ENCODE measurements at regions not wholly inside any gene's neighbourhood (a gene's known extent, or its start where the extent isn't known, plus 50 kb on each side); places are given as distances from the start of the nearest gene placed in this dataset.
A peak's percentile ranks its signal among the peaks of the same experiment; 100 is the strongest.

- no peaks in the 10 kb centered on the region for H3K9me3 ChIP-seq (ENCODE audit: severe bottlenecking)
- no peaks in the 10 kb centered on the region for H3K27me3 ChIP-seq (ENCODE audit: insufficient read depth, low read depth, severe bottlenecking)
- H3K36me3 ChIP-seq, result no peaks in the 10 kb centered on the region
- H3K4me3 ChIP-seq (ENCODE audit: low read depth, low read length), result no peak overlapping the region
- no peak overlapping the region for H3K27ac ChIP-seq
- TF ChIP-seq, protein P1, sequence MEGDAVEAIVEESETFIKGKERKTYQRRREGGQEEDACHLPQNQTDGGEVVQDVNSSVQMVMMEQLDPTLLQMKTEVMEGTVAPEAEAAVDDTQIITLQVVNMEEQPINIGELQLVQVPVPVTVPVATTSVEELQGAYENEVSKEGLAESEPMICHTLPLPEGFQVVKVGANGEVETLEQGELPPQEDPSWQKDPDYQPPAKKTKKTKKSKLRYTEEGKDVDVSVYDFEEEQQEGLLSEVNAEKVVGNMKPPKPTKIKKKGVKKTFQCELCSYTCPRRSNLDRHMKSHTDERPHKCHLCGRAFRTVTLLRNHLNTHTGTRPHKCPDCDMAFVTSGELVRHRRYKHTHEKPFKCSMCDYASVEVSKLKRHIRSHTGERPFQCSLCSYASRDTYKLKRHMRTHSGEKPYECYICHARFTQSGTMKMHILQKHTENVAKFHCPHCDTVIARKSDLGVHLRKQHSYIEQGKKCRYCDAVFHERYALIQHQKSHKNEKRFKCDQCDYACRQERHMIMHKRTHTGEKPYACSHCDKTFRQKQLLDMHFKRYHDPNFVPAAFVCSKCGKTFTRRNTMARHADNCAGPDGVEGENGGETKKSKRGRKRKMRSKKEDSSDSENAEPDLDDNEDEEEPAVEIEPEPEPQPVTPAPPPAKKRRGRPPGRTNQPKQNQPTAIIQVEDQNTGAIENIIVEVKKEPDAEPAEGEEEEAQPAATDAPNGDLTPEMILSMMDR (IDR thresholded peaks at IDR 0.05; ENCODE audit: low read depth, low read length), result no peak
- DNase-seq, result no peak
These were observed 57.8 kb upstream of the OTOS start for GRCh38 chr2:240198226-240198625.

GRCh38 chr2:240199133-240199870 is 58.8 kb upstream of the OTOS start:
- peak; percentile 2 for DNase-seq
- H3K9me3 ChIP-seq (ENCODE audit: severe bottlenecking), result no peaks in the 10 kb centered on the region
- H3K4me3 ChIP-seq (ENCODE audit: low read depth, low read length), result no peak overlapping the region
- H3K36me3 ChIP-seq, result no peaks in the 10 kb centered on the region
- TF ChIP-seq, protein P1 (IDR thresholded peaks at IDR 0.05; ENCODE audit: low read depth, low read length), result no peak
- no peak overlapping the region for H3K27ac ChIP-seq
- no peaks in the 10 kb centered on the region for H3K27me3 ChIP-seq (ENCODE audit: insufficient read depth, low read depth, severe bottlenecking)

- DNase-seq, result peak; percentile 30
- H3K27me3 ChIP-seq (ENCODE audit: insufficient read depth, low read depth, severe bottlenecking), result no peaks in the 10 kb centered on the region
- TF ChIP-seq, protein P1 (IDR thresholded peaks at IDR 0.05; ENCODE audit: low read depth, low read length), result no peak
- H3K4me3 ChIP-seq (ENCODE audit: low read depth, low read length), result no peak overlapping the region
- no peaks in the 10 kb centered on the region for H3K36me3 ChIP-seq
- no peaks in the 10 kb centered on the region for H3K9me3 ChIP-seq (ENCODE audit: severe bottlenecking)
- no peak overlapping the region for H3K27ac ChIP-seq
These were observed 60.0 kb upstream of the OTOS start for GRCh38 chr2:240200230-240201051.

GRCh38 chr2:240201866-240202265 is 61.4 kb upstream of the OTOS start:
- Histone ChIP-seq H3K36me3 (no peaks in the 10 kb centered on the region), H3K4me3 (ENCODE audit: low read depth, low read length) (no peak overlapping the region), H3K27ac (no peak overlapping the region), H3K9me3 (ENCODE audit: severe bottlenecking) (no peaks in the 10 kb centered on the region), H3K27me3 (ENCODE audit: insufficient read depth, low read depth, severe bottlenecking) (no peaks in the 10 kb centered on the region)
- TF ChIP-seq, protein P1 (IDR thresholded peaks at IDR 0.05; ENCODE audit: low read depth, low read length), result no peak
- DNase-seq, result no peak

GRCh38 chr2:240202586-240202985 is 62.1 kb upstream of the OTOS start:
- DNase-seq, result no peak
- no peak overlapping the region for H3K27ac ChIP-seq
- no peaks in the 10 kb centered on the region for H3K9me3 ChIP-seq (ENCODE audit: severe bottlenecking)
- TF ChIP-seq, protein P1 (IDR thresholded peaks at IDR 0.05; ENCODE audit: low read depth, low read length), result no peak
- H3K36me3 ChIP-seq, result no peaks in the 10 kb centered on the region
- H3K27me3 ChIP-seq (ENCODE audit: insufficient read depth, low read depth, severe bottlenecking), result no peaks in the 10 kb centered on the region
- H3K4me3 ChIP-seq (ENCODE audit: low read depth, low read length), result no peak overlapping the region
